ENCODE measurements at regions not wholly inside any gene's neighbourhood (a gene's known extent, or its start where the extent isn't known, plus 50 kb on each side); places are given as distances from the start of the nearest gene placed in this dataset.
"Not testable (repeated sequence)": the region's sequence is repeated elsewhere in the genome, so short reads cannot be mapped to it uniquely, and the experiment has no call there.

- Mint-ChIP-seq H3K36me3 (ENCODE audit: low read depth) (no peaks in the 10 kb centered on the region), H3K4me3 (no peak overlapping the region), H3K27me3 (ENCODE audit: low read depth) (peaks cover 4% of the 10 kb centered on the region), H3K4me1 (no peaks in the 10 kb centered on the region), H3K9me3 (peaks cover 7% of the 10 kb centered on the region), H3K27ac (no peak overlapping the region)
- TF ChIP-seq CTCF (IDR thresholded peaks at IDR 0.05; ENCODE audit: unreplicated experiment in 3 of 3), result peak; percentile 75 to 81 (median 75)
Measured at GRCh38 chr7:13262929-13263530, 575.6 kb downstream of the ARL4A start.

- Mint-ChIP-seq H3K4me3 (no peak overlapping the region), H3K4me1 (no peaks in the 10 kb centered on the region), H3K9me3 (peaks cover 7% of the 10 kb centered on the region), H3K27ac (no peak overlapping the region), H3K27me3 (ENCODE audit: low read depth) (peaks cover 4% of the 10 kb centered on the region), H3K36me3 (ENCODE audit: low read depth) (no peaks in the 10 kb centered on the region)
- no peak for TF ChIP-seq CTCF (IDR thresholded peaks at IDR 0.05; ENCODE audit: unreplicated experiment in 3 of 3)
Measured at GRCh38 chr7:13265271-13265670, 577.8 kb downstream of the ARL4A start.

GRCh38 chr7:13274205-13274604 lies 586.8 kb downstream of the ARL4A start:
- H3K4me1 Mint-ChIP-seq; H3K4me3 Mint-ChIP-seq; H3K27me3 Mint-ChIP-seq (ENCODE audit: low read depth); H3K27ac Mint-ChIP-seq; H3K36me3 Mint-ChIP-seq (ENCODE audit: low read depth): not testable (repeated sequence)
- peaks cover 19% of the 10 kb centered on the region for H3K9me3 Mint-ChIP-seq

GRCh38 chr7:13276977-13277376 lies 589.5 kb downstream of the ARL4A start:
- no peak overlapping the region for H3K27ac Mint-ChIP-seq
- no peaks in the 10 kb centered on the region for H3K36me3 Mint-ChIP-seq (ENCODE audit: low read depth)
- peaks cover 16% of the 10 kb centered on the region for H3K9me3 Mint-ChIP-seq
- peaks cover 3% of the 10 kb centered on the region for H3K27me3 Mint-ChIP-seq (ENCODE audit: low read depth)
- H3K4me3 Mint-ChIP-seq, result no peak overlapping the region
- TF ChIP-seq CTCF (IDR thresholded peaks at IDR 0.05; ENCODE audit: unreplicated experiment in 3 of 3), result peak; percentile 49 to 65 (median 52)
- no peaks in the 10 kb centered on the region for H3K4me1 Mint-ChIP-seq

- peaks cover 3% of the 10 kb centered on the region for H3K27me3 Mint-ChIP-seq (ENCODE audit: low read depth)
- no peaks in the 10 kb centered on the region for H3K4me1 Mint-ChIP-seq
- TF ChIP-seq CTCF (IDR thresholded peaks at IDR 0.05; ENCODE audit: unreplicated experiment in 3 of 3), result no peak
- no peaks in the 10 kb centered on the region for H3K36me3 Mint-ChIP-seq (ENCODE audit: low read depth)
- H3K9me3 Mint-ChIP-seq, result peaks cover 14% of the 10 kb centered on the region
- H3K4me3 Mint-ChIP-seq, result no peak overlapping the region
- H3K27ac Mint-ChIP-seq, result no peak overlapping the region
Measured at GRCh38 chr7:13278020-13278419, 590.6 kb downstream of the ARL4A start.

- no peaks in the 10 kb centered on the region for H3K36me3 Mint-ChIP-seq (ENCODE audit: low read depth)
- H3K27me3 Mint-ChIP-seq (ENCODE audit: low read depth), result peaks cover 3% of the 10 kb centered on the region
- peaks cover 5% of the 10 kb centered on the region for H3K9me3 Mint-ChIP-seq
- no peak overlapping the region for H3K27ac Mint-ChIP-seq
- peak; percentile 46 to 77 (median 52) for TF ChIP-seq CTCF (IDR thresholded peaks at IDR 0.05; ENCODE audit: unreplicated experiment in 3 of 3)
- H3K4me3 Mint-ChIP-seq, result no peak overlapping the region
- H3K4me1 Mint-ChIP-seq, result no peaks in the 10 kb centered on the region
Measured at GRCh38 chr7:13279854-13280435, 592.5 kb downstream of the ARL4A start.
